Inflammatory macrophage treated with lipopolysaccharide for 1 hour (primary cell): ENCODE measurements at regions not wholly inside any gene's neighbourhood (a gene's known extent, or its start where the extent isn't known, plus 50 kb on each side); places are given as distances from the start of the nearest gene placed in this dataset.
"Not testable (repeated sequence)": the region's sequence is repeated elsewhere in the genome, so short reads cannot be mapped to it uniquely, and the experiment has no call there.

Experiments used
- DNase-seq, 2 donors: peaks; one replicate each; pipeline ENCODE4 v3.0.0-alpha.2; 2020 to 2022

DNA sequence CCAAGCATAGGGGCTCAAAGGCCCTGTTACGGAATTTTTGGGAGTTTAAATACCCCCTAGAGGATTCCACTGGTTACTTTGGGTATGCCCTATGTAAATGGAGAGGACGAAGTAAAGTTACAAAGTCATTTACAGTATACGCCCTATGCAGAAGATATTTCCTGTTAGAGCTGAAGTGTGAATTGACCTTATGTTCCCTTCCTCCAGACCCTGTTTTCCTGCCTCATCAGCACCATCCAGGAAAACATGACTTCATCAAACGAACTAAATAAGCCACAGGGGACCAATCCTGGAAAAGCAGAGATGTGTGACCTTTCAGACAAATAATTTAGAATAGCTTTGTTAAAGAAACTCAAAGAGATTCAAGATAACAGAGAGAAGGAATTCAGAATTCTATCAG is 177.4 kb downstream of the SQOR start:
- no peak for DNase-seq

DNA sequence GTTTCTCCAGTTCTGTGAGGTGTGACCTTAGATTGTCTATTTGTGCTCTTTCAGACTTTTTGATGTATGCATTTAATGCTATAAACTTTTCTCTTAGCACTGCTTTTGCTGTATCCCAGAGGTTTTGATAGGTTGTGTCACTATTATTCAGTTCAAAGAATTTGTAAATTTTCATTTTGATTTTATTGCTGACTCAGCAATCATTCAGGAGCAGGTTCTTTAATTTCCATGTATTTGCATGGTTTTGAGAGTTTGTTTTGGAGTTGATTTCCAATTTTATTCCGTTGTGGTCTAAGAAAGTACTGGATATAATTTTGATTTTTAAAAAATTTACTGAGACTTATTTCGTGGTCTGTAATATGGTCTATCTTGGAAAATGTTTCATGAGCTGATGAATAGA is 182.7 kb downstream of the SQOR start:
- not testable (repeated sequence) for DNase-seq

- no peak for DNase-seq
Measured at GRCh38 chr15:45821390-45821789, 186.6 kb downstream of the SQOR start.

DNA sequence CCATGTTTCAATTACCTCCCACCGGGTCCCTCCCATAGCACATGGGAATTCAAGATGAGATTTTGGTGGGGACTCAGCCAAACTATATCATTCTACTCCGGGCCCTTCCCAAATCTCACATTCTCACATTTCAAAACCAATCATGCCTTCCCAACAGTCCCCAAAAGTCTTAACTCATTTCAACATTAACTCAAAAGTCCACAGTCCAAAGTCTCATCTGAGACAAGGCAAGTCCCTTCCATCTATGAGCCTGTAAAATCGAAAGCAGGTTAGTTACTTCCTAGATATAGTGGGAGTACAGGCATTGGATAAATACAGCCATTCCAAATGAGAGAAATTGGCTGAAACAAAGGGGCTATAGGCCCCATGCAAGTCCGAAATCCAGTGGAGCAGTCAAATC is 188.1 kb downstream of the SQOR start:
- not testable (repeated sequence) for DNase-seq

- no peak for DNase-seq
Measured at GRCh38 chr15:45827275-45827674, 192.4 kb downstream of the SQOR start.

DNA sequence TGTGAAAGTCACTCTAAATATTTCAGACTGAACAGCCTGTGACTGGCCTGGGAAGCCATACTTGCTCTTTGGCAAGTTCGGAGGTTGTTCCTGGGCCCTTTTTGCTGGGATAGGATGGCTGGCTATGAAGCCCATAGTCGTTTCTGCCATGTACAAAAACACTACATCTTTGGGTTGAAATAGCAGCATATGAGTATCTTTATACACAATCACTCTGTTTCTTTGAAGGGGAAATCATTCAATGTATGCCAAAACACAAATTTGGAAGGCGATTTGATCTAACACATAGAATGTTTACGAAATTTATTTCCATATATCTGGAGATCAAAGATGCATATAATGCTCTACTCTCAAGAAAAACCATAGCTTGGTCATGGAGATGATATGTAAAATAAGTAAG is 192.9 kb downstream of the SQOR start:
- DNase-seq: no peak

DNA sequence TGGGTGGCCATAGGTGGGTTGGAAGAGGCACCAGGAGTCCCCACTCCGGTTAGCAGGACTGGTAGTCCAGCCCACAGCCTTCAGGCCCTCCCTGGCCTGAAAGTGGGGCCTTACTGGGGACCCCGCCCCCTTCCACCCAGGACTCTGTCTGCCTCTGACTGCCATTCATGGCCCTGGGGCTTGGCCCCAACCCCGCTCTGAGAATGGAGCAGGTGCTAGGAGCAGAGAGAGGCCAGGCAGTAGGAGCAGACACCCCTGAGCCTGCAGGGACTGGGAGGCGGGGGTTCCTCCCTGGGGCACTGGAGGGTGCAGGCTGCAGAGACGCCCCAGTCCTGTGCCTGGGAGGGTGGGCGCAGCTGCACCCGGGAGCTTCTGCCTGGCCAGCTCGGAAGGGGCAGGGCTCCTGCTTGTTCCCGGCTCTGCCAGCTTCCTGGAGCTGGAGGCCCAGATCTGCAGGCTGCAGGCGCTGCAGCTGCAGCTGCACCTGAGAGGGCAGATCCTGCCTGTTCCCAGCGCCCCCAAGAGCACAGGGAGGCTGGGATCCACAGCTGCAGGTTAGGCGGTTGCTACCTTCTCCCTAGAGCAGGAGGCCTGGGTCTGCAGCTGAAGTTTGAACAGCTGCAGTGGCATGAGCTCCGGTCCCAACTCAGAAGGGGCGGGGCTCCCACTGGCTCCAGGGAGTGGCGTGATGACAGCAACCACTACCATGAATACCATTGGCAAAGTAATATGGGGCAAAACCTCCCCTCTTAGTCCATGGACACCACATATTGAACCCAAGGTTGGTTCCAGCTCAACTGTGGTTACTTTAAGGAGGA is 194.7 kb downstream of the SQOR start:
- DNase-seq: no peak

DNA sequence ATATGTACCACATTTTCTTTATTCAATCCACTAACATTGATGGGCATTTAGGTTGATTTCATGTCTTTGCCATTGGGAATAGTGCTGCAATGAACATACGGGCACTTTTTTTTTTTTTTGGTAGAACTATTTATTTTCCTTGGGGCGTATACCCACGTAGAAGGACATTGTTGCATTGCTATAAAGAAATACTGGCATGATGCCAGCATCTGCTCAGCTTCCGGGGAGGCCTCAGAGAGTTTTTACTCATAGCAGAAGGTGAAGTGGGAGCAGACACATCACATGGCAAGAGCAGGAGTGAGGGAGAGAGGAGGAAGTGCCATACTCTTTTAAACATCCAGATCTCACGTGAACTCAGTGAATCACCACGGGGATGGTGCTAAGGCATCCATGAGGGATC is 197.0 kb downstream of the SQOR start:
- DNase-seq: no peak

GRCh38 chr15:45834622-45835021 is 199.8 kb downstream of the SQOR start:
- no peak for DNase-seq

- no peak for DNase-seq
Measured at GRCh38 chr15:45842151-45842550, 207.3 kb downstream of the SQOR start.

DNA sequence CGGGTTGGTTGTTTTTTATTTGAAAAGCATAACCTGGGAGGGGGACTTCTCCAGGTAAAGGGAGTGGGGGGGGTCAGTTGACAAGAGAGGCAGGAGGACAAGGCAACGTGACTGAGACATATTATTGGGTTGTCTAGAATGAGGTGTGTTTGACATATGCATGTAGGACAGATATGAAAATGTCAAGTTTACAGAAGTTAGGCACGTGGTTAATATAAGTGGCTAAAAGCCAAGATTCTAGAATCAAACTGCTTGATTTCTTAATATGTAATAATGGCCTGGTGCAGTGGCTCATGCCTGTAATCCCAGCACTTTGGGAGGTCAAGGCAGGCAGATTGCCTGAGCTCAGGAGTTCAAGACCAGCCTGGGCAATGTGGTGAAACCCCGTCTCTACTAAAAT is 212.8 kb downstream of the SQOR start:
- no peak for DNase-seq

- DNase-seq: no peak
Measured at GRCh38 chr15:45849136-45849535, 214.3 kb downstream of the SQOR start.

- DNase-seq: no peak
Measured at GRCh38 chr15:45854455-45855202, 219.8 kb downstream of the SQOR start.

DNA sequence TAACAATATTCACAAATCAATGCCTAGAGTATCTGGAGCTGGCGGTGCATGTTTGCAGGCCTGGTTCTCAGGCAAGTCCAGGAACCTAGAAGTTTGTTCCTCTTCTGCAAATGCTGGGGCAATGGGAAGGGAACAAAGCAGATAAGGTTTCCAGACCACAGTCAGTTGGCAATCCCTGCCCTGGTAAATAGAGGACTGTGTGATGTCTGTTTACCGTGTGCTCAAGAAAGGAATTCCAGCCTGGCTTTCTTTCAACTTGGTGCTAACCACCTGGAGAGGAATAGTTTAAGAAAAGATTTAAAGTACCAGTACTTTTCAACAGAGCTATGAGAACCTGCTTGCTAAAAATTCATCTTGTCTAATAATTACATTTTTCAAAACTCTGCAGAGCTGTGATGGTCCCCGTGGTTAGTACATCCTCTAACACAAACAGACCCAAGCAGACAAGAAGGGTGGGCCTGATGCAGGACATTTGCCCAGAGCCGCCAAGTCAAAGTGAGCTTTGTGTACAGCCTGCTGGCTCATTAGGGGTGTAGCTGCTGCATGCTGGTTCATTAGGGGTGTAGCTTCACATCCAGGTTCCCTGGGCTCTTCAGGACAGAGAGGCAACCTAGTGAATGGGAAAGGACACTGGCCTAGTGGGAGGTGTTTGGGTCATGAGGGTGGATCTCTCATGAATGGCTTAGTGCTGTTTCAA is 220.5 kb downstream of the SQOR start:
- DNase-seq: no peak

- DNase-seq: no peak
Measured at GRCh38 chr15:45855907-45856579, 221.2 kb downstream of the SQOR start.

GRCh38 chr15:45857291-45857690 is 222.5 kb downstream of the SQOR start:
- no peak for DNase-seq

- DNase-seq: no peak
Measured at GRCh38 chr15:45858491-45858890, 223.7 kb downstream of the SQOR start.

- DNase-seq: no peak
Measured at GRCh38 chr15:45862034-45862433, 227.2 kb downstream of the SQOR start.

DNA sequence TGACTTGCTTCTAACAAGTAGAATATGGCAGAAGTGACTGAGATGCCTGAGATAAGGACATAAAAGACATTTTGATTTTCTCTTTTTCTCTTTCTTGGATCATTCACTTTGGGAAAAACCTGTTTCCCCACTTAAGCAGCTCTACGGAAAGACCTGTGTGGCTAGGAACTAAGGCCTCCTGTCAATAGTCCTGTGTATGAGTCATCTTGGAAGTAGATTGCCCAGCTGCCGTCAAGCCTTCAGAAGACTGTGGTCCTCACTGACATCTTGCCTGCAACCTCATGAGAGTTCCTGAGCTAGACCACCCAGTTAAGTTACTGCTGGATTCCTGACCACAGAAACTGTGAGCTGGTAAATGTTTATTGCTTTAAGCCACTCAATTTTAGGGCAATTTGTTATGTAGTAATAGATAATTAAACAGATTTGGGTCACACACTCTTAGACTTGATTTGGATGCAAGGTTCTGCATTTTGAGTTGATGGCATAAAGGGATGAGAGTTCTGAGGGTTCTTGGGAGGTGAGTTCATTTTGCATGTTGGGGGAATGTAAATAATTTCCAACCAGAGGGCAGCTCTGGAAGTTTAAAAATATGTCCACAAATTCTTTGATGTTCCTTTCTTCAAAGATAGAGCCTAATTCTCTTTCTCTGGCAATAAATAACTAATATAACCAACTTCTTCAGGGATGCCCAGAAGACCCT is 229.2 kb downstream of the SQOR start:
- no peak for DNase-seq

DNA sequence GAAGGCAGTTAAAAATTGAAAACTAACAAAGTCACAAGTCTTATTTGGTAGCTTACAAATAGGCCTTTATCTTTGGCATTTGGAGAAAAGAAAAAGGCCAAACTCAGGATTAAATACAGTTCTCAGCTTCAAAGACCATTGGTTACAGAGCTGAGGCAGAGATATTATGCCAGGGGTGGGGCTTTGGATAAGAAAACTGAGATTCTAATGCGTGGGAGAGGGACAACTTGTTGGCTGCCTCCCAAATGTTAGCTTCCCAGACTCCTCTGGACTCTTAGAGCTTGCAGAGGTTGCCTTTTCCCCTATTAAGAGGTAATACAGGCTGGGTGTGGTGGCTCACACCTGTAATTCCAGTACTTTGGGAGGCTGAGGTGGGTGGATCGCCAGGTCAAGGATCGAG is 231.8 kb downstream of the SQOR start:
- DNase-seq: no peak

GRCh38 chr15:45867281-45867680 is 232.5 kb downstream of the SQOR start:
- no peak for DNase-seq

DNA sequence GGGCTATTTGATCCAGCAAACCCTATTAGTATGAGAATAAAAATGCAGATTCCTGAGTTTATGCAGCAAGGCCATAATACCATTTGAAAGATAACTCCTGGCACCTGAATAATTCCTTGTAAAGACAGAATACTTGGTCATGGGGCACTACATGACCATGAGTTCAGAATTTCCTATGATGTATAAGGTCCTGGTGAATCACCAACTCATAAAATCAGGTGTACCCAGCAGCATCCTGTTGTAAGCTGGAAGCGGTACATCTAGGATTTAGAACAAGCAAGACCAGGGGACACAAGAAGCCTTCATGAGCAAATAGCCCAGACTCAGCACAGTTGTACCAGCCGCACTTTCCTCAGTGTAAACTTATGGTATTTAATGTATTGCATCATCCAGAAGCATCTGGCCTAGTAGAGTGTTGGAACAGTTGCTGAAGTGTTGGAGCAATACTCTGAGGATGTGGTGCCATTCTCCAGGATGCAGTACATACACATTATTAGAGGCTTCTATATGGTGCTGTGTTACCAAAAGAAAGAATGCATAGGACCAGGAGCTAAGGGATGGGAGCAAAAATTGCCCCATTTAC is 233.4 kb downstream of the SQOR start:
- DNase-seq: no peak
